Spleen (tissue), 11 donors: ENCODE measurements at regions not wholly inside any gene's neighbourhood (a gene's known extent, or its start where the extent isn't known, plus 50 kb on each side); places are given as distances from the start of the nearest gene placed in this dataset.

Experiments used
- DNase-seq: peaks from one replicate; pipeline ENCODE4 v3.0.0-alpha.2; 2020
- H3K27ac ChIP-seq, 8 donors: fragments of 200-600 bp; sonication (generic) in 7 of 8; 1 replicate in 4 of 8; 2 replicates in 4 of 8; pipeline versions ENCODE4 v1.5.0 to v1.8.0; 2016 to 2021; ENCODE audit warnings: inconsistent platforms in 4 of 8, mild to moderate bottlenecking in 4 of 8, moderate library complexity in 1 of 8
- H3K27me3 ChIP-seq, 7 donors: fragments of 200-600 bp; sonication (generic) in 6 of 7; replicated peaks in 1 of 7; 1 replicate in 4 of 7; 2 replicates in 3 of 7; pipeline versions ENCODE4 v1.5.0 to v1.8.0; 2016 to 2021; ENCODE audit warnings: inconsistent platforms in 3 of 7, mild to moderate bottlenecking in 1 of 7
- H3K36me3 ChIP-seq, 6 donors: fragments of 200-600 bp; sonication (generic) in 5 of 6; 1 replicate in 4 of 6; 2 replicates in 2 of 6; pipeline versions ENCODE4 v1.5.0 to v1.8.0; 2016 to 2021; ENCODE audit warnings: inconsistent platforms in 2 of 6
- H3K4me1 ChIP-seq, 6 donors: fragments of 200-600 bp; sonication (generic) in 5 of 6; 1 replicate in 3 of 6; 2 replicates in 3 of 6; pipeline versions ENCODE4 v1.5.0 to v1.8.0; 2016 to 2021; ENCODE audit warnings: inconsistent platforms in 3 of 6
- H3K4me3 ChIP-seq, 8 donors: fragments of 200-600 bp; sonication (generic) in 7 of 8; 1 replicate in 4 of 8; 2 replicates in 4 of 8; pipeline versions ENCODE4 v1.5.0 to v1.8.0; 2016 to 2021; ENCODE audit warnings: inconsistent platforms in 4 of 8, mild to moderate bottlenecking in 4 of 8, moderate library complexity in 2 of 8
- H3K9me3 ChIP-seq, 8 donors: fragments of 200-600 bp; sonication (generic) in 7 of 8; 1 replicate in 4 of 8; 2 replicates in 4 of 8; pipeline versions ENCODE4 v1.5.0 to v1.8.0; 2016 to 2021; ENCODE audit warnings: inconsistent platforms in 4 of 8
- POLR2A ChIP-seq, 3 donors: fragments of 450-650 bp; IDR thresholded peaks; one replicate each; pipeline ENCODE4 v1.5.1; 2017; ENCODE audit warnings: antibody characterized with exemption in 3 of 3, mild to moderate bottlenecking in 1 of 3
- POLR2AphosphoS5 ChIP-seq, 3 donors: sonication (generic); formaldehyde crosslinking; IDR thresholded peaks; one replicate each; pipeline ENCODE4 v1.5.1; 2017; ENCODE audit warnings: antibody characterized with exemption in 3 of 3
- WGBS, 5 donors: extraction: QIAGEN DNeasy Blood & Tissue Kit in 3 of 5; methylation state at CpG; one replicate each; pipeline versions ENCODE4 v1.1.5 to v1.1.7; 2013 to 2018; 5-methylcytosine and 5-hydroxymethylcytosine counted together
- intact Hi-C: fragments of 100-400 bp; cut with DNase I; formaldehyde crosslinking; loops from one replicate; pipeline ENCODE4 v1.15.0; 2023; ENCODE audit warnings: low total_unique reads
- TF ChIP-seq, protein P1 (sequence below), 11 experiments: fragments of 200-600 bp in 7 of 11; fragments of 450-650 bp in 4 of 11; sonication (generic) in 4 of 11; IDR thresholded peaks in 8 of 11; conservative IDR thresholded peaks in 3 of 11; 1 replicate in 7 of 11; 2 replicates in 4 of 11; pipeline versions ENCODE4 v1.4.0 to v1.8.0; 2016 to 2021; ENCODE audit warnings: antibody characterized with exemption in 11 of 11, inconsistent platforms in 4 of 11, mild to moderate bottlenecking in 1 of 11
- donor health status: healthy with polysubstance abuse.
- donor health status: DM: no; HTN: no; CAD: no; lungs with moderate emphysema.
- donor health status: DM: no; HTN: no; CAD: no.
- donor health status: Bipolar disorder and iron deficiency.
- donor health status: healthy.
- donor health status: DM: no; HTN: no; CAD: no.
- donor health status: DM: yes; HTN: yes; CAD: no.

DNA sequence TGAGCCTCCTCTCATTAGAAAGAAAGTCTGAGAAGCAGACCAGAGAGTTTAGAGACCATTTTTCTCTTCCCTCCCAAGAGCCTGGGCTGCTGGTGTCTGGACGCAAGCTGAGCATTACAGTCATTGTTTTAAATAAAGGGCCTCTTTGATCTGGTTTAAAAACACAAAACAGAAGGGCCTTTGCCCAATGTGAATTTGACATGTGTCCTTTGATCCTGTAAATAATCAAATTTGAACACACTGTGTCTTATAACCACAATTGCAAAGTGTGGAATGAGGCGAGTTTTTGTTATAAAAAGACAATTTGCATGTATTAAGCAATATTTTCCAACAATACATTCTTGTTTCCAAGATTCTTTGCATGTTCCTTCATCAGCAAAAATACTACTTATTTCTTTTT is 158.5 kb downstream of the C7orf25 start:
- H3K36me3 ChIP-seq = no peaks in the 10 kb centered on the region
- no peak for DNase-seq
- 50 to 96% (median 93%) methylated on average over 2 of the region's 2 CpGs for WGBS, 5 donors
- H3K4me3 ChIP-seq = no peak overlapping the region
- H3K4me1 ChIP-seq = no peaks in the 10 kb centered on the region
- intact Hi-C loops = no loop called here
- no peak overlapping the region for H3K27ac ChIP-seq
- TF ChIP-seq, protein P1, sequence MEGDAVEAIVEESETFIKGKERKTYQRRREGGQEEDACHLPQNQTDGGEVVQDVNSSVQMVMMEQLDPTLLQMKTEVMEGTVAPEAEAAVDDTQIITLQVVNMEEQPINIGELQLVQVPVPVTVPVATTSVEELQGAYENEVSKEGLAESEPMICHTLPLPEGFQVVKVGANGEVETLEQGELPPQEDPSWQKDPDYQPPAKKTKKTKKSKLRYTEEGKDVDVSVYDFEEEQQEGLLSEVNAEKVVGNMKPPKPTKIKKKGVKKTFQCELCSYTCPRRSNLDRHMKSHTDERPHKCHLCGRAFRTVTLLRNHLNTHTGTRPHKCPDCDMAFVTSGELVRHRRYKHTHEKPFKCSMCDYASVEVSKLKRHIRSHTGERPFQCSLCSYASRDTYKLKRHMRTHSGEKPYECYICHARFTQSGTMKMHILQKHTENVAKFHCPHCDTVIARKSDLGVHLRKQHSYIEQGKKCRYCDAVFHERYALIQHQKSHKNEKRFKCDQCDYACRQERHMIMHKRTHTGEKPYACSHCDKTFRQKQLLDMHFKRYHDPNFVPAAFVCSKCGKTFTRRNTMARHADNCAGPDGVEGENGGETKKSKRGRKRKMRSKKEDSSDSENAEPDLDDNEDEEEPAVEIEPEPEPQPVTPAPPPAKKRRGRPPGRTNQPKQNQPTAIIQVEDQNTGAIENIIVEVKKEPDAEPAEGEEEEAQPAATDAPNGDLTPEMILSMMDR (IDR thresholded peaks at IDR 0.05 in 8 of 11, conservative IDR thresholded peaks at IDR 0.05 in 3 of 11) = no peak
- TF ChIP-seq POLR2AphosphoS5 (IDR thresholded peaks at IDR 0.05) = no peak
- no peak for TF ChIP-seq POLR2A (IDR thresholded peaks at IDR 0.05)
- H3K9me3 ChIP-seq = peaks cover 0 to 6% (median 0%) of the 10 kb centered on the region in 8 donors
- H3K27me3 ChIP-seq = no peaks in the 10 kb centered on the region

DNA sequence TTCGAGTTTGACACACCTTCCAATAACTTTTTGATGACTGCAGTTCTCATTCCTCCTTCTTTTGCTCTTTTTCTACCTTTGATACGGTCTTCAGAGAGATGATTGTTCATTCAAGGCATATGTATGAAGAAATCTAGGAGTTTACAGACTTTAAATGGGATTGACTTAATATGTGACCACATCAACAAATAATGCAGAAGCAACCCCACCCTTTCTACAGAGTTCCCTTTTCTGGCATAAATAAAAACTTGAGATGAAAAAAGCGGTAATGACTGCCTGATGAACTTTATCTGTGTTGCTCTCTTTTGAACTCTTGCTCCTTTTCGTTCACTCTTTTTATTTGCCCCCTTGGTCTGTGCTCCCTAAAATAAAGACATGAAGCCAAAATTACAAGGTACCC is 161.7 kb downstream of the C7orf25 start:
- H3K4me1 ChIP-seq = no peaks in the 10 kb centered on the region
- no peaks in the 10 kb centered on the region for H3K36me3 ChIP-seq
- H3K4me3 ChIP-seq = no peak overlapping the region
- H3K27me3 ChIP-seq = no peaks in the 10 kb centered on the region
- 56 to 84% (median 78%) methylated on average over 4 of the region's 4 CpGs for WGBS, 5 donors
- TF ChIP-seq, protein P1 (IDR thresholded peaks at IDR 0.05 in 8 of 11, conservative IDR thresholded peaks at IDR 0.05 in 3 of 11) = no peak
- no peak for TF ChIP-seq POLR2AphosphoS5 (IDR thresholded peaks at IDR 0.05)
- TF ChIP-seq POLR2A (IDR thresholded peaks at IDR 0.05) = no peak
- no peak for DNase-seq
- H3K9me3 ChIP-seq = peaks cover 0 to 6% (median 0%) of the 10 kb centered on the region in 8 donors
- intact Hi-C loops = no loop called here
- no peak overlapping the region for H3K27ac ChIP-seq

DNA sequence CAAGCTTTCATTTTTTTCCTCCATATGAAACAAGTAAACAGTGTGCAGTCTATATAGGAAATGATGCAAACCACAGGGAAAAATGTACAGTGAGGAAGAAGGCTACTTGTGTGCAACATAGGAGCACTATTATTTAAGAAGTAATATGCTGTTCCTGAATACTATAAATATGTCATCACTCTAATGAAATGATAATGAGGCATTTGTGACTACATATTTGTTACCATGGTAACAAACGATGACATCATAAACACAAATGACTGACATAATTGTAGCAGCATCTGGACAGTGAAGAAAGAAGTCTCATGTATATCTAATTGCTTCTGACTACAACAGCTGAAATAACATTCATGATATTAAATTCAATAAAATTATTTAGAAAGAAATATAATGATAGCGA is 164.8 kb downstream of the C7orf25 start:
- no peak for TF ChIP-seq POLR2AphosphoS5 (IDR thresholded peaks at IDR 0.05)
- TF ChIP-seq POLR2A (IDR thresholded peaks at IDR 0.05) = no peak
- TF ChIP-seq, protein P1 (IDR thresholded peaks at IDR 0.05 in 8 of 11, conservative IDR thresholded peaks at IDR 0.05 in 3 of 11) = no peak
- peaks cover 0 to 6% (median 0%) of the 10 kb centered on the region in 8 donors for H3K9me3 ChIP-seq
- no peaks in the 10 kb centered on the region for H3K27me3 ChIP-seq
- no peak overlapping the region for H3K27ac ChIP-seq
- 86 to 96% (median 89%) methylated on average over 2 of the region's 2 CpGs for WGBS, 5 donors
- intact Hi-C loops = no loop called here
- no peak overlapping the region for H3K4me3 ChIP-seq
- H3K36me3 ChIP-seq = no peaks in the 10 kb centered on the region
- no peaks in the 10 kb centered on the region for H3K4me1 ChIP-seq
- DNase-seq = no peak

DNA sequence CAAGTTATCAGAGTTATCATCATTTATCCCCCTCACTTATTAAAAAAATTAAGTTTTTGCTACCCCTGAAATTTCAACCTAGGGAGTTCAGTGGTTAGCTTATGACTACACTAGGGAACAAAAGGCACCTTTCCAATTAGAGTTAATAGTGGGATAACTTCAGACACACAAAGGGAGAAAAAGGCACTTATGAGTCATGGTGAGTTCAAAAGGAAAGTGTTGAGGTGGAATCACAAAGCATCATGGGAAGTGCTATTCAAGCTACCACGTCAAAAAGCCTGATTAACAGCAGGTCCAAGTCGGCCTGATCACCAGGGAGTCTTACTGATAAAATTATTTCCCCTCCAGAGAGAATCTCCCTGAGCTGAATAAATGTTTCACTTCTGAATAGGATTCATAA is 165.7 kb downstream of the C7orf25 start:
- WGBS, 5 donors = 69 to 78% (median 74%) methylated on average over 2 of the region's 2 CpGs
- DNase-seq = no peak
- Histone ChIP-seq H3K27me3 (no peaks in the 10 kb centered on the region), H3K36me3 (no peaks in the 10 kb centered on the region), H3K4me3 (no peak overlapping the region), H3K27ac (no peak overlapping the region), H3K4me1 (no peaks in the 10 kb centered on the region), H3K9me3 (peaks cover 0 to 6% (median 0%) of the 10 kb centered on the region in 8 donors)
- intact Hi-C loops = no loop called here
- TF ChIP-seq, protein P1 (IDR thresholded peaks at IDR 0.05 in 8 of 11, conservative IDR thresholded peaks at IDR 0.05 in 3 of 11) = no peak
- TF ChIP-seq POLR2AphosphoS5 (IDR thresholded peaks at IDR 0.05) (no peak), POLR2A (IDR thresholded peaks at IDR 0.05) (no peak)
